Neural cell (in vitro differentiated cells): ENCODE measurements at regions not wholly inside any gene's neighbourhood (a gene's known extent, or its start where the extent isn't known, plus 50 kb on each side); places are given as distances from the start of the nearest gene placed in this dataset.

ENCODE experiments used
- H2AFZ ChIP-seq: fragments of 200-600, 300-800 bp; sonication (generic), shearing (Covaris generic); 2 replicates; pipeline ENCODE4 v1.6.0; 2014; ENCODE audit warnings: low read depth, mild to moderate bottlenecking, antibody characterized with exemption, low read length, moderate library complexity
- H3F3A ChIP-seq: fragments of 200-600 bp; shearing (Covaris generic); 2 replicates; pipeline ENCODE4 v1.6.1; 2016; ENCODE audit warnings: mild to moderate bottlenecking, moderate library complexity, mixed read lengths, antibody characterized with exemption, low read length; ENCODE audit not compliant: insufficient read depth, poor library complexity, severe bottlenecking
- H3K27ac ChIP-seq: fragments of 200-600, 300-800 bp; sonication (generic), shearing (Covaris generic); 2 replicates; pipeline ENCODE4 v1.5.1; 2014; ENCODE audit warnings: mild to moderate bottlenecking, low read length, moderate library complexity
- H3K27me3 ChIP-seq: fragments of 300-800, 200-600 bp; sonication (generic), shearing (Covaris generic); 2 replicates; pipeline ENCODE4 v1.6.0; 2014; ENCODE audit warnings: mild to moderate bottlenecking, low read depth, low read length, moderate library complexity; ENCODE audit not compliant: insufficient read depth
- H3K36me3 ChIP-seq: fragments of 300-800, 200-600 bp; sonication (generic), shearing (Covaris generic); 2 replicates; pipeline ENCODE4 v1.5.1; 2014; ENCODE audit warnings: mild to moderate bottlenecking, antibody characterized with exemption, low read length, moderate library complexity; ENCODE audit not compliant: insufficient read depth
- H3K4me2 ChIP-seq: fragments of 300-800, 200-600 bp; sonication (generic), shearing (Covaris generic); 2 replicates; pipeline ENCODE4 v1.6.0; 2014; ENCODE audit warnings: mild to moderate bottlenecking, low read length
- H3K4me3 ChIP-seq: fragments of 300-800, 200-600 bp; sonication (generic), shearing (Covaris generic); 2 replicates; pipeline ENCODE4 v1.5.1; 2014; ENCODE audit warnings: mild to moderate bottlenecking, low read length, moderate library complexity
- H3K79me2 ChIP-seq: fragments of 200-600 bp; shearing (Covaris generic); replicated peaks from 2 replicates; pipeline ENCODE4 v1.6.0; 2014; ENCODE audit warnings: mild to moderate bottlenecking, low read length, moderate library complexity; ENCODE audit not compliant: insufficient read depth
- H3K9ac ChIP-seq: fragments of 300-800, 200-600 bp; sonication (generic), shearing (Covaris generic); 2 replicates; pipeline ENCODE4 v1.6.1; 2016; ENCODE audit warnings: mild to moderate bottlenecking, low read length, mixed read lengths
- H3K9me2 ChIP-seq: fragments of 200-600 bp; shearing (Covaris generic); 2 replicates; pipeline ENCODE4 v1.6.1; 2016; ENCODE audit warnings: mild to moderate bottlenecking, low read length, mixed read lengths; ENCODE audit not compliant: insufficient read depth
- H3K9me3 ChIP-seq: fragments of 200-600, 300-800 bp; sonication (generic), shearing (Covaris generic); 2 replicates; pipeline ENCODE4 v1.6.1; 2016; ENCODE audit warnings: mild to moderate bottlenecking, mixed run types, low read length, moderate library complexity, mixed read lengths
- H4K20me1 ChIP-seq: fragments of 200-600 bp; shearing (Covaris generic); 2 replicates; pipeline ENCODE4 v1.6.1; 2016; ENCODE audit warnings: mild to moderate bottlenecking, mixed run types; ENCODE audit not compliant: insufficient read depth
- EP300 ChIP-seq: fragments of 450-650 bp; conservative IDR thresholded peaks from 2 replicates; pipeline ENCODE4 v1.6.1; 2014; ENCODE audit warnings: antibody characterized with exemption, mild to moderate bottlenecking, moderate library complexity; ENCODE audit not compliant: poor library complexity, severe bottlenecking
- EZH2 ChIP-seq: fragments of 200-600, 300-800 bp; shearing (Covaris generic), sonication (generic); IDR thresholded peaks from 2 replicates; pipeline ENCODE4 v1.6.1; 2014; ENCODE audit warnings: antibody characterized with exemption, low read length, borderline replicate concordance, mild to moderate bottlenecking; ENCODE audit not compliant: insufficient read depth, poor library complexity, severe bottlenecking
- MXI1 ChIP-seq: fragments of 450-650 bp; conservative IDR thresholded peaks from 2 replicates; pipeline ENCODE4 v1.6.1; 2014; ENCODE audit warnings: antibody characterized with exemption, mild to moderate bottlenecking; ENCODE audit not compliant: poor library complexity, severe bottlenecking
- POLR2AphosphoS5 ChIP-seq: IDR thresholded peaks from 2 replicates; pipeline ENCODE4 v1.6.1; 2012
- RAD21 ChIP-seq: fragments of 450-650 bp; conservative IDR thresholded peaks from 2 replicates; pipeline ENCODE4 v1.6.1; 2014; ENCODE audit warnings: antibody characterized with exemption, mild to moderate bottlenecking, moderate library complexity
- SMC3 ChIP-seq: fragments of 450-650 bp; conservative IDR thresholded peaks from 2 replicates; pipeline ENCODE4 v1.6.1; 2014; ENCODE audit warnings: antibody characterized with exemption, mild to moderate bottlenecking, moderate library complexity; ENCODE audit not compliant: poor library complexity
- TAF1 ChIP-seq: IDR thresholded peaks from 2 replicates; pipeline ENCODE4 v1.6.1; 2012; ENCODE audit warnings: low read depth
- TF ChIP-seq, protein P1 (sequence below): fragments of 450-650 bp; IDR thresholded peaks from 2 replicates; pipeline ENCODE4 v1.5.1; 2014; ENCODE audit warnings: antibody characterized with exemption, mild to moderate bottlenecking, moderate library complexity; ENCODE audit not compliant: poor library complexity, severe bottlenecking
- TF ChIP-seq, protein P2 (sequence below): IDR thresholded peaks from 2 replicates; pipeline ENCODE4 v1.6.1; 2012; ENCODE audit warnings: borderline replicate concordance

DNA sequence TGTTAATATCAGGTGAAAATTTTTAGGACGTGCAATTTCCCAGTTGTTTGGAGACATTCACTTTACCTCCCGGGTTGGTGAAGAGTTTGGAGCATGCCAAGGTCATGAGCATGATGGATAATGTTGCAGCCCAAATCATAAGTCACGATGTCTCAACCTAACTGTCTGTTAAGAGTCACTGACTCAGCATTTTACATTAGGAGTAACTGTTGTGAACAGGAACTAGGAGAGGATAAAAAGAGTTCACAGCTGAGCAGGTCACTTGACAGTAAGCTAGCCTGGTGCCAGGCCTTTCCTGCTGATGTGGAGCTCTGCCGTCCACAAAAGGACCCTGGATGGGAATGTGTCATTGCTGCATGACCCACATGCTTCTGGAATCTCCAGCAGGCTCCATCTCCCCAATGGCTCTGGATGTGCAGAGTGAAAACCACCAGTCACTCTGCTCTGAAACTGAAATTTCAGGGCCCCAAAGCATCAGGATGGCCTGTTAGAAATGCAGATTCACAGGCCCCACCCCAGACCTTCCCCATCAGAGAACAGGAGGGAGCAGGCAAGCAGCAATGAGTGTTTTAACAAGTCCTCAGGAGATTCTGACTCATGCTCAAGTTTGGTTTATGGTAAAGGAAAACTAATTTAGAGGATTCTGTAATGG, 371.6 kb upstream of the MAF start:
- Histone ChIP-seq H4K20me1 (no peaks in the 10 kb centered on the region), H3K9me3 (no peaks in the 10 kb centered on the region), H3K27ac (no peak overlapping the region), H3K4me3 (no peak overlapping the region), H3K9ac (no peak overlapping the region), H2AFZ (no peak overlapping the region), H3F3A (no peaks in the 10 kb centered on the region), H3K27me3 (no peaks in the 10 kb centered on the region), H3K79me2 (no peaks in the 10 kb centered on the region), H3K9me2 (no peaks in the 10 kb centered on the region), H3K36me3 (no peaks in the 10 kb centered on the region), H3K4me2 (no peak overlapping the region)
- TF ChIP-seq RAD21 (no peak), TAF1 (no peak), EZH2 (no peak), SMC3 (no peak), EP300 (no peak), MXI1 (no peak), POLR2AphosphoS5 (no peak)
- TF ChIP-seq, protein P1, sequence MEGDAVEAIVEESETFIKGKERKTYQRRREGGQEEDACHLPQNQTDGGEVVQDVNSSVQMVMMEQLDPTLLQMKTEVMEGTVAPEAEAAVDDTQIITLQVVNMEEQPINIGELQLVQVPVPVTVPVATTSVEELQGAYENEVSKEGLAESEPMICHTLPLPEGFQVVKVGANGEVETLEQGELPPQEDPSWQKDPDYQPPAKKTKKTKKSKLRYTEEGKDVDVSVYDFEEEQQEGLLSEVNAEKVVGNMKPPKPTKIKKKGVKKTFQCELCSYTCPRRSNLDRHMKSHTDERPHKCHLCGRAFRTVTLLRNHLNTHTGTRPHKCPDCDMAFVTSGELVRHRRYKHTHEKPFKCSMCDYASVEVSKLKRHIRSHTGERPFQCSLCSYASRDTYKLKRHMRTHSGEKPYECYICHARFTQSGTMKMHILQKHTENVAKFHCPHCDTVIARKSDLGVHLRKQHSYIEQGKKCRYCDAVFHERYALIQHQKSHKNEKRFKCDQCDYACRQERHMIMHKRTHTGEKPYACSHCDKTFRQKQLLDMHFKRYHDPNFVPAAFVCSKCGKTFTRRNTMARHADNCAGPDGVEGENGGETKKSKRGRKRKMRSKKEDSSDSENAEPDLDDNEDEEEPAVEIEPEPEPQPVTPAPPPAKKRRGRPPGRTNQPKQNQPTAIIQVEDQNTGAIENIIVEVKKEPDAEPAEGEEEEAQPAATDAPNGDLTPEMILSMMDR: no peak
- TF ChIP-seq, protein P2, sequence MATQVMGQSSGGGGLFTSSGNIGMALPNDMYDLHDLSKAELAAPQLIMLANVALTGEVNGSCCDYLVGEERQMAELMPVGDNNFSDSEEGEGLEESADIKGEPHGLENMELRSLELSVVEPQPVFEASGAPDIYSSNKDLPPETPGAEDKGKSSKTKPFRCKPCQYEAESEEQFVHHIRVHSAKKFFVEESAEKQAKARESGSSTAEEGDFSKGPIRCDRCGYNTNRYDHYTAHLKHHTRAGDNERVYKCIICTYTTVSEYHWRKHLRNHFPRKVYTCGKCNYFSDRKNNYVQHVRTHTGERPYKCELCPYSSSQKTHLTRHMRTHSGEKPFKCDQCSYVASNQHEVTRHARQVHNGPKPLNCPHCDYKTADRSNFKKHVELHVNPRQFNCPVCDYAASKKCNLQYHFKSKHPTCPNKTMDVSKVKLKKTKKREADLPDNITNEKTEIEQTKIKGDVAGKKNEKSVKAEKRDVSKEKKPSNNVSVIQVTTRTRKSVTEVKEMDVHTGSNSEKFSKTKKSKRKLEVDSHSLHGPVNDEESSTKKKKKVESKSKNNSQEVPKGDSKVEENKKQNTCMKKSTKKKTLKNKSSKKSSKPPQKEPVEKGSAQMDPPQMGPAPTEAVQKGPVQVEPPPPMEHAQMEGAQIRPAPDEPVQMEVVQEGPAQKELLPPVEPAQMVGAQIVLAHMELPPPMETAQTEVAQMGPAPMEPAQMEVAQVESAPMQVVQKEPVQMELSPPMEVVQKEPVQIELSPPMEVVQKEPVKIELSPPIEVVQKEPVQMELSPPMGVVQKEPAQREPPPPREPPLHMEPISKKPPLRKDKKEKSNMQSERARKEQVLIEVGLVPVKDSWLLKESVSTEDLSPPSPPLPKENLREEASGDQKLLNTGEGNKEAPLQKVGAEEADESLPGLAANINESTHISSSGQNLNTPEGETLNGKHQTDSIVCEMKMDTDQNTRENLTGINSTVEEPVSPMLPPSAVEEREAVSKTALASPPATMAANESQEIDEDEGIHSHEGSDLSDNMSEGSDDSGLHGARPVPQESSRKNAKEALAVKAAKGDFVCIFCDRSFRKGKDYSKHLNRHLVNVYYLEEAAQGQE: no peak

DNA sequence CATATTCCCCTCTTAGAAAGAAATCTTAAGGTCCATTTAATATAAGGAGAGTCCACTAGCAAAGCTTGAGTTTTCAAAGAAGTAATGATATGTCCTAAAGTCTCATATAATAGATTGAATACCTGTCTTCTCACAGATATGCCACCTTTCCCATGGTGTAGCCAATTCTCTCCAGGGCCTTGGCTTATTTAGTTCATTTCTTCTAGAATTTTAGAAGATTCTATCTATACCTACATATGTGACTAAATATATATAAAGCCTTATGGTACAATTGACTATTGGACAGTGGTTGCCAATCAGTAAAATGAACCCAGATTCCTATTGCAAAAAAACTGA, 370.7 kb upstream of the MAF start:
- Histone ChIP-seq H3F3A (no peaks in the 10 kb centered on the region), H4K20me1 (no peaks in the 10 kb centered on the region), H3K36me3 (no peaks in the 10 kb centered on the region), H3K9ac (no peak overlapping the region), H3K27me3 (no peaks in the 10 kb centered on the region), H2AFZ (no peak overlapping the region), H3K79me2 (no peaks in the 10 kb centered on the region), H3K9me2 (no peaks in the 10 kb centered on the region), H3K27ac (no peak overlapping the region), H3K9me3 (no peaks in the 10 kb centered on the region), H3K4me3 (no peak overlapping the region), H3K4me2 (no peak overlapping the region)
- TF ChIP-seq MXI1 (no peak), EP300 (no peak), POLR2AphosphoS5 (no peak), EZH2 (no peak), RAD21 (no peak), SMC3 (no peak), TAF1 (no peak)
- TF ChIP-seq, protein P1: no peak
- TF ChIP-seq, protein P2: no peak
